Body of pancreas (tissue), 4 donors: ENCODE measurements at regions not wholly inside any gene's neighbourhood (a gene's known extent, or its start where the extent isn't known, plus 50 kb on each side); places are given as distances from the start of the nearest gene placed in this dataset.

Source experiments
- ATAC-seq: fragments of 150-250 bp; one replicate; pipeline ENCODE4 v1.9.1; 2016
- DNase-seq, 4 donors: peaks; one replicate each; pipeline ENCODE4 v3.0.0-alpha.2; 2019
- H3K27ac ChIP-seq, 4 donors: fragments of 200-600 bp; sonication (generic); 1 replicate in 3 of 4; 2 replicates in 1 of 4; pipeline versions ENCODE4 v1.5.1 to v1.6.1; 2016 to 2019; ENCODE audit warnings: mild to moderate bottlenecking in 1 of 4, mixed read lengths in 1 of 4, moderate library complexity in 1 of 4
- H3K27me3 ChIP-seq, 2 donors: fragments of 200-600 bp; sonication (generic); one replicate each; pipeline ENCODE4 v1.6.0; 2016; ENCODE audit warnings: mild to moderate bottlenecking in 1 of 2
- H3K36me3 ChIP-seq, 2 donors: fragments of 200-600 bp; sonication (generic); replicated peaks in 1 of 2; 2 replicates each; pipeline ENCODE4 v1.5.1; 2016; ENCODE audit warnings: low read depth in 2 of 2; ENCODE audit not compliant: insufficient read depth in 1 of 2
- H3K4me1 ChIP-seq: fragments of 200-600 bp; sonication (generic); one replicate; pipeline ENCODE4 v1.6.0; 2016
- H3K4me3 ChIP-seq, 2 donors: fragments of 200-600 bp; sonication (generic); 1 replicate in 1 of 2; 2 replicates in 1 of 2; pipeline ENCODE4 v1.5.1; 2016 to 2019
- H3K9me3 ChIP-seq, 3 donors: fragments of 200-600 bp; sonication (generic); 1 replicate in 2 of 3; 2 replicates in 1 of 3; pipeline ENCODE4 v1.5.1; 2016
- POLR2A ChIP-seq, 3 donors: fragments of 450-650 bp; IDR thresholded peaks; one replicate each; pipeline ENCODE4 v1.6.1; 2016; ENCODE audit warnings: antibody characterized with exemption in 3 of 3, mild to moderate bottlenecking in 2 of 3
- WGBS, 2 donors: methylation state at CpG; one replicate each; pipeline ENCODE4 v1.1.5; 2017; 5-methylcytosine and 5-hydroxymethylcytosine counted together
- intact Hi-C: fragments of 100-400 bp; cut with DNase I; formaldehyde crosslinking; loops from one replicate; pipeline ENCODE4 v1.15.1; 2023
- TF ChIP-seq, protein P1 (sequence below), 7 experiments: fragments of 450-650 bp in 4 of 7; fragments of 200-600 bp in 3 of 7; sonication (generic) in 3 of 7; IDR thresholded peaks; one replicate each; pipeline ENCODE4 v1.5.1; 2016 to 2019; ENCODE audit warnings: antibody characterized with exemption in 7 of 7

DNA sequence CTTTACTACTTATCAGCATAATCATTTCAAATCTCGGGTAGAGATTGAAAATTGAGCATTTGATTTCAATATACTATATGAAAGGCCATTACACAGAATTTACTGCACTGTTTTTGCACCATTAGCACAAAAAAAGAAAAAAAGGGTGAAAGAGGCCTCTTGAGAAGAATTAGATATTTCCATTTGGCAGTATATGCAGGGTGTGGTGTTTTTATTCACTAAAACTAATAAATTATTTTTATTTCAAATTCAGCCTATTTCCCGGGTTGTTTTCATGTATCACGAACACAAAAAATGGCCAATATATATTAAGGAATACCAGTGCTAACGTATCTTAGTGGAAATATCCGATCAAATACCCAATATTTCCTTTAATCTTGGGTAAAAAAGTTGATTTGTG, 110.5 kb upstream of the TBL1XR1 start:
- no peak for ATAC-seq
- DNase-seq: no peak
- WGBS, 2 donors: 75 to 82% methylated on average over 5 of the region's 5 CpGs
- H3K4me1 ChIP-seq: no peaks in the 10 kb centered on the region
- H3K4me3 ChIP-seq: no peak overlapping the region
- no peak for TF ChIP-seq POLR2A (IDR thresholded peaks at IDR 0.05)
- no peaks in the 10 kb centered on the region for H3K27me3 ChIP-seq
- H3K36me3 ChIP-seq: no peaks in the 10 kb centered on the region
- no peaks in the 10 kb centered on the region for H3K9me3 ChIP-seq
- H3K27ac ChIP-seq: no peak overlapping the region
- intact Hi-C loops: no loop called here

DNA sequence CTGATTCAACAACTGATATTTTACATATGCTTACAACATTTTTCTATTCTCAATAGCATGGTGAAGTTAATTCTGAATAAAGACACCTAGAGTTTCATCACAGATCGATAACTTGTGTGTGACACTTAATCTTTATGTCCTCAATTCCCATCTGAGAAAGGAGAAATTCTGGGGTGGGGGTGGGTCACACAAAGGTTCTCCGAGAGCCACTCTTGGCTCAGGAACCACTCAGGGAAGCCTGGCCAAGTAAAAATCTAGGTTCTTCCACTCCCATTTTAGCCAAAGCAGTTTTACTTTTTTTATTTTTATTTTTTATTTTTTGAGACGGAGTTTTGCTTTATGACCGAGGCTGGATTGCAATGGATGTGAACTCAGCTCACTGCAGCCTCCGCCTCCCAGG, 111.0 kb upstream of the TBL1XR1 start:
- intact Hi-C loops: no loop called here
- TF ChIP-seq, protein P1, sequence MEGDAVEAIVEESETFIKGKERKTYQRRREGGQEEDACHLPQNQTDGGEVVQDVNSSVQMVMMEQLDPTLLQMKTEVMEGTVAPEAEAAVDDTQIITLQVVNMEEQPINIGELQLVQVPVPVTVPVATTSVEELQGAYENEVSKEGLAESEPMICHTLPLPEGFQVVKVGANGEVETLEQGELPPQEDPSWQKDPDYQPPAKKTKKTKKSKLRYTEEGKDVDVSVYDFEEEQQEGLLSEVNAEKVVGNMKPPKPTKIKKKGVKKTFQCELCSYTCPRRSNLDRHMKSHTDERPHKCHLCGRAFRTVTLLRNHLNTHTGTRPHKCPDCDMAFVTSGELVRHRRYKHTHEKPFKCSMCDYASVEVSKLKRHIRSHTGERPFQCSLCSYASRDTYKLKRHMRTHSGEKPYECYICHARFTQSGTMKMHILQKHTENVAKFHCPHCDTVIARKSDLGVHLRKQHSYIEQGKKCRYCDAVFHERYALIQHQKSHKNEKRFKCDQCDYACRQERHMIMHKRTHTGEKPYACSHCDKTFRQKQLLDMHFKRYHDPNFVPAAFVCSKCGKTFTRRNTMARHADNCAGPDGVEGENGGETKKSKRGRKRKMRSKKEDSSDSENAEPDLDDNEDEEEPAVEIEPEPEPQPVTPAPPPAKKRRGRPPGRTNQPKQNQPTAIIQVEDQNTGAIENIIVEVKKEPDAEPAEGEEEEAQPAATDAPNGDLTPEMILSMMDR (IDR thresholded peaks at IDR 0.05): no peak
- no peak for TF ChIP-seq POLR2A (IDR thresholded peaks at IDR 0.05)
- Histone ChIP-seq H3K36me3 (no peaks in the 10 kb centered on the region), H3K4me3 (no peak overlapping the region), H3K27me3 (no peaks in the 10 kb centered on the region), H3K27ac (no peak overlapping the region), H3K9me3 (no peaks in the 10 kb centered on the region), H3K4me1 (no peaks in the 10 kb centered on the region)
- no peak for DNase-seq
- no peak for ATAC-seq
- 85 to 88% methylated on average over 5 of the region's 5 CpGs for WGBS, 2 donors

DNA sequence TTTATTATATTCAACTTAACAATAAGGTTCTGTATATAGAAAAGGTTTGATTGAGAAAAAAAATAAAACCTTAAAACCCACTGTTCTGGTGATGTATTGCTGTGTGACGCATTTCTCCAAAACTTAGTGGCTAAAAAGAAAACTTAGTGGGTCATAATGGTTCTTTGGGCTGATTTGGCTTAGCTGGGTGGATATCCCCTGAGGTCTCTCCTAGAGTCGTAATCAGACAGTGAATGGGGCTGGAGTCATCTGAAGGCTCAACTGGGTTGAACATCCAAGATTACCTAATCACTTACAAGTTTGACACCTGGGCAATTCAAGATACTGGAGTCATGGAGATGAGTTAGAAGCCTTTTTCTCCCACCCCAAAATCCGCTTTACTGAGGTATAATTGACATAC, 111.6 kb upstream of the TBL1XR1 start:
- TF ChIP-seq POLR2A (IDR thresholded peaks at IDR 0.05): no peak
- TF ChIP-seq, protein P1 (IDR thresholded peaks at IDR 0.05): no peak
- no peak for ATAC-seq
- H3K9me3 ChIP-seq: no peaks in the 10 kb centered on the region
- no peak overlapping the region for H3K27ac ChIP-seq
- no peaks in the 10 kb centered on the region for H3K36me3 ChIP-seq
- DNase-seq: no peak
- 78 to 91% methylated on average over 3 of the region's 3 CpGs for WGBS, 2 donors
- H3K4me1 ChIP-seq: no peaks in the 10 kb centered on the region
- no peaks in the 10 kb centered on the region for H3K27me3 ChIP-seq
- H3K4me3 ChIP-seq: no peak overlapping the region
- intact Hi-C loops: no loop called here

DNA sequence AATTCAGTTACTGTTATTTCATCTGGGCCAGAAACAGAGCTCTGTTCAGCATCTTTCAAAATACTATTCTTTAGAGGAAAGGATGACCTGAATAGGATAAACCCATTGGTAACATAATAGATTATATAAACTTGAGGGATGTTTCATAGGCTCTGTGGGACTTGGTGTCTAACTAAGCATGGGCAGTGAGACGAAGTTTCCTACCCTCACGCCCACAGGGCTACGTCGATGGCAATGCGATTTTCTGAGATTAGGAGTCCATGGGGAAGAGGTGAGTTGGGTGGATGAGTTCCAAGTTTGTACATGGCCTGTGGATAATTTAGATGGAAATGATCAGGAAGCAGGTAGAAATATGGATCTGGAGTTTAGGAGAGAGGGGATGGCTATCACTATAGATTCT, 115.2 kb upstream of the TBL1XR1 start:
- no peak overlapping the region for H3K4me3 ChIP-seq
- no peaks in the 10 kb centered on the region for H3K36me3 ChIP-seq
- no peak for DNase-seq
- H3K27me3 ChIP-seq: no peaks in the 10 kb centered on the region
- intact Hi-C loops: no loop called here
- TF ChIP-seq POLR2A (IDR thresholded peaks at IDR 0.05): no peak
- TF ChIP-seq, protein P1 (IDR thresholded peaks at IDR 0.05): no peak
- no peak overlapping the region for H3K27ac ChIP-seq
- no peaks in the 10 kb centered on the region for H3K9me3 ChIP-seq
- no peaks in the 10 kb centered on the region for H3K4me1 ChIP-seq
- 94% methylated on average over 5 of the region's 5 CpGs for WGBS, 2 donors
- ATAC-seq: no peak

DNA sequence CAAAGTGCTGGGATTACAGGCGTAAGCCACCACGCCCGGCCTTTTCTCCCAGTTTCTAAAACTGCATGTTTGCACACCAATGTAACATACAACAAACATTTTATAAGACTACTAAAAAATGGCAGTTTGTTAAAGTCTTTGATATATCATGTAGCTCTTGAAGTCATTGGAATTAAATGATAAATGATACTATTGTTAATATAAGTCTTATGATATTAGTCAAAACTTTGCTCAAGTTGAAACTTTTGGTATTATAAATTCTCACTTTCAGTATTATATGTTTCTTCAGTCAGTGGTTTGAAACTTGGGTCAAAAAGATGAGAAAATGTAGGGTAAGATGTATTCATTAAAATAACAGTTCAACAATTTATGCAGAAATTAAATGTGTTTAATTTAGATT, 117.6 kb upstream of the TBL1XR1 start:
- intact Hi-C loops: no loop called here
- 98 to 100% methylated on average over 3 of the region's 3 CpGs for WGBS, 2 donors

More for the DNA sequence above, 117.6 kb upstream of the TBL1XR1 start:
- H3K36me3 ChIP-seq: no peaks in the 10 kb centered on the region
- H3K4me3 ChIP-seq: no peak overlapping the region
- no peaks in the 10 kb centered on the region for H3K9me3 ChIP-seq
- DNase-seq (no peak), ATAC-seq (no peak)
- H3K4me1 ChIP-seq: no peaks in the 10 kb centered on the region
- no peak overlapping the region for H3K27ac ChIP-seq
- no peaks in the 10 kb centered on the region for H3K27me3 ChIP-seq
- TF ChIP-seq, protein P1 (IDR thresholded peaks at IDR 0.05): no peak
- TF ChIP-seq POLR2A (IDR thresholded peaks at IDR 0.05): no peak
